Mucosa of rectum (tissue), 2 donors: ENCODE measurements at regions not wholly inside any gene's neighbourhood (a gene's known extent, or its start where the extent isn't known, plus 50 kb on each side); places are given as distances from the start of the nearest gene placed in this dataset.
"Not testable (repeated sequence)": the region's sequence is repeated elsewhere in the genome, so short reads cannot be mapped to it uniquely, and the experiment has no call there.

Source experiments
- H3K27ac ChIP-seq, 2 donors: one replicate each; pipeline ENCODE4 v1.7.0; 2013; ENCODE audit warnings: inconsistent platforms in 2 of 2, low read depth in 2 of 2, low read length in 2 of 2
- H3K27me3 ChIP-seq, 2 donors: one replicate each; pipeline ENCODE4 v1.7.0; 2013; ENCODE audit warnings: low read length in 2 of 2; ENCODE audit not compliant: control insufficient read depth in 2 of 2, insufficient read depth in 2 of 2
- H3K36me3 ChIP-seq, 2 donors: one replicate each; pipeline ENCODE4 v1.7.0; 2013; ENCODE audit warnings: low read length in 2 of 2; ENCODE audit not compliant: control insufficient read depth in 2 of 2, insufficient read depth in 2 of 2
- H3K4me1 ChIP-seq, 2 donors: one replicate each; pipeline ENCODE4 v1.7.0; 2013; ENCODE audit warnings: low read length in 2 of 2, mild to moderate bottlenecking in 1 of 2; ENCODE audit not compliant: control insufficient read depth in 2 of 2, insufficient read depth in 2 of 2
- H3K4me3 ChIP-seq, 2 donors: one replicate each; pipeline ENCODE4 v1.7.0; 2013; ENCODE audit warnings: low read length in 2 of 2
- H3K9ac ChIP-seq, 2 donors: one replicate each; pipeline ENCODE4 v1.7.0; 2013; ENCODE audit warnings: low read length in 2 of 2, low read depth in 1 of 2, mild to moderate bottlenecking in 1 of 2
- H3K9me3 ChIP-seq, 2 donors: one replicate each; pipeline ENCODE4 v1.7.0; 2013; ENCODE audit warnings: low read length in 2 of 2; ENCODE audit not compliant: control insufficient read depth in 2 of 2
- donor health status: healthy.
- donor health status: Normal muscosa, but diverticular disease.

DNA sequence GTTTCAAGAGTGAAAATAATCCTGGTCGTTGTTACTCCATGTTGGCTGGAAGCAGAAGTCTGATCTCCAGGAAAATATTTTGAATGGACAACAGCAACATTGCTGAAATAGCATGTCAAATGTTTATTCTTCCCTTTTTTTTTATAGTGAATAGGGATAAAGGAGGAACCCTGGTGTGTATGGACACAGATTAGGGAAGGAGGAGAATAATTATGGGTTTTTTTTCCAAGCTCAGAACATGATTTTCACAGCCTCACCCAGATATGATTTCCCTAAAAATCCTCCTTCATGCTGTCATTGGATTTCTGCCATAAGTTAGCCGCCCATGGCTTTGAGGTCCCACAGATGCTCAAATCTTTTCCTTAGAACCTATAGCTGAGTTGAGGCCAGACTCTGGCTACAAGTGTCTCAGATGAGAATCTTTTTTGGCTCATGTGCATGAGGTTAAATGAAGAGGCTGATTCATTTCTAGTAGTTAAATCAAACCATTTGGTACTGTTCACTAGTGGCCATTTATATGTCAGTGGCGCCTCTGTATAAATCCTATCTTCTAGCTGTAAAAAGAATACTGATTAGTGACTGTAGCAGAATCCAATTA lies 65.5 kb upstream of the LIFR start:
- no peaks in the 10 kb centered on the region for H3K4me1 ChIP-seq
- no peaks in the 10 kb centered on the region for H3K27me3 ChIP-seq
- no peak overlapping the region for H3K9ac ChIP-seq
- peaks cover 0 to 9% of the 10 kb centered on the region in 2 donors for H3K9me3 ChIP-seq
- no peak overlapping the region for H3K4me3 ChIP-seq
- H3K27ac ChIP-seq = no peak overlapping the region
- H3K36me3 ChIP-seq = no peaks in the 10 kb centered on the region

DNA sequence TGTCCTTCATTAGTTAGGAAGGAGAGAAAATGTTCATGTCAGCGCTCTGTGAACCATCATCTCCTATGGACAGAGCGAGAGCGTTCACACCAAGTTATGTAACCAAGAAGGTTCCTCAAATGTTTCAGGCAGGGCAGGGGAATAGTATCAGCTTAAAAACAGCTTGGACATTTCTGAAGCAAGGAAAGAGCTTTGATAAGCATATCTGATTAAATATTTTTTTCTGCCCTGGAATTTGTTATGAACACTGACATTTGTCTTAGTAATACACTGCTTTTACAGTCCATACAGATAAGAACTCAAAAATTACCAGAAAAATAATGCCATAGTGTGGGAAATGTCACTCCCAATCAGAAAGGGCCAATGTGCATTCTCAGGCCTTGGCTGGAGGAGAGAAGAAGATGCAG lies 66.3 kb upstream of the LIFR start:
- peaks cover 0 to 9% of the 10 kb centered on the region in 2 donors for H3K9me3 ChIP-seq
- no peak overlapping the region for H3K27ac ChIP-seq
- no peak overlapping the region for H3K9ac ChIP-seq
- H3K4me3 ChIP-seq = no peak overlapping the region
- no peaks in the 10 kb centered on the region for H3K27me3 ChIP-seq
- H3K36me3 ChIP-seq = no peaks in the 10 kb centered on the region
- H3K4me1 ChIP-seq = no peaks in the 10 kb centered on the region

DNA sequence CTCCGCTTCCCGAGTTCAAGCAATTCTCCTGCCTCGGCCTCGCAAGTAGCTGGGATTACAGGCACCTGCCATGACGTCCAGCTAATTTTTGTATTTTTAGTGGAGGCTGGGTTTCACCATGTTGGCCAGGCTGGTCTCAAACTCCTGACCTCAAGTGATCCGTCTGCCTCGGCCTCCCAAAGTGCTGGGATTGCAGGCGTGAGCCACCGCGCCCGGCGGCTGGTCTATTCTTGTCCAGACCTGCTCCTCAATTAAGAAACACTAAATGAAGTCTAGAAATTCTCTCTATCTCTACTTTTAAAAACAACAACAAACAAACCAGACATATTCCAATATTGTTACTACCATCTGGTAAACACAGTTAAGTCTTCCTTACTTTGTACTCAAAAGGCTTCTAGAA lies 68.1 kb upstream of the LIFR start:
- not testable (repeated sequence) for H3K27me3 ChIP-seq, H3K36me3 ChIP-seq, H3K4me1 ChIP-seq, H3K9me3 ChIP-seq, H3K9ac ChIP-seq, H3K27ac ChIP-seq, H3K4me3 ChIP-seq

DNA sequence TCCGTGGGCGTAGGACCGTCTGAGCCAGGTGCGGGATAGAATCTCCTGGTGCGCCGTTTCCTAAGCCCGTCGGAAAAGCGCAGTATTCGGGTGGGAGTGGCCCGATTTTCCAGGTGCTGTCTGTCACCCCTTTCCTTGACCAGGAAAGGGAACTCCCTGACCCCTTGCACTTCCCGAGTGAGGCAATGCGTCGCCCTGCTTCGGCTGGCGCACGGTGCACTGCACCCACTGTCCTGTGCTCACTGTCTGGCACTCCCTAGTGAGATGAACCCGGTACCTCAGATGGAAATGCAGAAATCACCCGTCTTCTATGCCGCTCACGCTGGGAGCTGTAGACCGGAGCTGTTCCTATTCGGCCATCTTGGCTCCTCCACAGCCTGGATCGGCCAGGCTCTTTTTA lies 74.9 kb upstream of the LIFR start:
- H3K4me3 ChIP-seq, H3K4me1 ChIP-seq, H3K27ac ChIP-seq, H3K9me3 ChIP-seq, H3K27me3 ChIP-seq, H3K36me3 ChIP-seq, H3K9ac ChIP-seq: not testable (repeated sequence)

DNA sequence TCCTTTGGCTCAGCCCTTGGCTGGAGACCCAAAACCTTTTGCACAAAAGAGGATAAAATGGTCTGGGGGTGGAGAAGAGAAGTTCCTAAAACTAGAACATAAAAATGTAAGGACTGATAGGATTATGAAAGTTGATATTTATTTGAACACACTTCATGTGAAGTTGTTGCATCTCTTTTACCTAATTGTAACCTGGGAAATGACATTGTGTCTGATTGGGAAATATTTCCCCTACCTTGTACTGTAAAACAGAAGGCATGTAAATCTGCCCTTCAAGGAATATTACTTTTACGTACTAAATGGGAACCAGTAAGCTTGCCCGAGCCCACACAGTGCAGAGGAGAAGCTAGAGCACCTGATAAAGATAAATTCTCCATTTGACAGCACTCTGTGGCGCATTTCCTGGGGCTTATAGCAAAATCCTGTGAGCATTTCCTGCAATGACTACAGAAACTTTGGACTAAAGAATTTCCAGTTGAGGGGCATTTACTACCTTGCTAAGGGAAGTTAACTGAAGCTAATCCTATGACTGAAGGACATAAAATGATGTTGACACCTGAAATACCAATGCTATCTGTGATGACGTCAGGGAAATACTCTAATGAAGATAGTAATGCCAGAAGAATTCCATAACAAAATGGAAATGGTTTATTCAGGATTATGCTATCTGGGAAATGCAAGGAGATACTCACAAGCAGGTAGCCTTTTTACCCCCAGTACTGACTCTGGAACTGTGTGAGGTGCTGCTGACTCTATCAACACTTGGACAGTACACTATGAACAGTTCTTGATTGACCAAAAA lies 78.3 kb upstream of the LIFR start:
- Histone ChIP-seq H3K27ac (no peak overlapping the region), H3K36me3 (no peaks in the 10 kb centered on the region), H3K9me3 (no peaks in the 10 kb centered on the region), H3K4me1 (no peaks in the 10 kb centered on the region), H3K27me3 (no peaks in the 10 kb centered on the region), H3K9ac (no peak overlapping the region), H3K4me3 (no peak overlapping the region)

DNA sequence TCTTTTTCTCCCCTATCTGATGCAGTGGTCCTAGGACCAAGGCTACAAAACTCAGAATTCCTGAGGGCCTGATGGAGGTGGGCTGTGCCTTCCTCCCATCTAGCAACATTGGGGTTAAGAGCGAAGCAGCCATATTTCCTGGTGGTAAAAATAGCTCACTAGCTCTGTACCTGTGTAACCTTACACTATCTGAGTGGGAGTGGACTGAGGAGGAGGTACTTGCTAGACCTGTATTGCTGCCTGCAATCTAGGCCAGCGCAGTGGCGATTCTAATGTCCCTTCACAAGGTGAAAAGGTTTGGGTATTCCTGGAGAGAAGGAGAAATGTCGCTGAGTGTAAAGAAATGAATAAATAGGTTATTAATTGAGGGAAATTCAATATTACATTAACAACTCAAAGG lies 80.2 kb upstream of the LIFR start:
- H3K4me1 ChIP-seq = no peaks in the 10 kb centered on the region
- H3K36me3 ChIP-seq = no peaks in the 10 kb centered on the region
- no peak overlapping the region for H3K27ac ChIP-seq
- no peak overlapping the region for H3K4me3 ChIP-seq
- H3K9ac ChIP-seq = no peak overlapping the region
- no peaks in the 10 kb centered on the region for H3K9me3 ChIP-seq
- no peaks in the 10 kb centered on the region for H3K27me3 ChIP-seq

DNA sequence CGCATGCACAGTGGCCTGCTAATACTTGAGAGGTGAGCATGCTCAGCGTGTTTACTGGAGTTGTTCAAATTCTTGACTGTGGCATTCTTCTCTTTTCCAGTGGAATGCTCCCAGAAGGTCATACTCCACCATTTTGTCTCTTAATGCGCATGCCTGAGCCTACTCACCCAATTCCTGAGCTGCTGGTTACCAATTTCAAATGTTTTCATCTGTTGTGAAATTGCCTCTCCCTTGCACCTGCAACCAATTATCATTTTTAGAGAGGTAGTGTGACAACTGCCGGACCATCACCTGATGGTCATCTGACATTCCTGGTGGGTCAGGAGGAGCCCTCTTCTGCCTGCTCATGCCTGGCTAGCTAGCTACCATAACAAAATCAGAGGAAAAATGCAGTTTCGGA lies 82.2 kb upstream of the LIFR start:
- Histone ChIP-seq H3K4me3 (no peak overlapping the region), H3K36me3 (no peaks in the 10 kb centered on the region), H3K4me1 (no peaks in the 10 kb centered on the region), H3K27ac (no peak overlapping the region), H3K27me3 (no peaks in the 10 kb centered on the region), H3K9me3 (no peaks in the 10 kb centered on the region), H3K9ac (no peak overlapping the region)

DNA sequence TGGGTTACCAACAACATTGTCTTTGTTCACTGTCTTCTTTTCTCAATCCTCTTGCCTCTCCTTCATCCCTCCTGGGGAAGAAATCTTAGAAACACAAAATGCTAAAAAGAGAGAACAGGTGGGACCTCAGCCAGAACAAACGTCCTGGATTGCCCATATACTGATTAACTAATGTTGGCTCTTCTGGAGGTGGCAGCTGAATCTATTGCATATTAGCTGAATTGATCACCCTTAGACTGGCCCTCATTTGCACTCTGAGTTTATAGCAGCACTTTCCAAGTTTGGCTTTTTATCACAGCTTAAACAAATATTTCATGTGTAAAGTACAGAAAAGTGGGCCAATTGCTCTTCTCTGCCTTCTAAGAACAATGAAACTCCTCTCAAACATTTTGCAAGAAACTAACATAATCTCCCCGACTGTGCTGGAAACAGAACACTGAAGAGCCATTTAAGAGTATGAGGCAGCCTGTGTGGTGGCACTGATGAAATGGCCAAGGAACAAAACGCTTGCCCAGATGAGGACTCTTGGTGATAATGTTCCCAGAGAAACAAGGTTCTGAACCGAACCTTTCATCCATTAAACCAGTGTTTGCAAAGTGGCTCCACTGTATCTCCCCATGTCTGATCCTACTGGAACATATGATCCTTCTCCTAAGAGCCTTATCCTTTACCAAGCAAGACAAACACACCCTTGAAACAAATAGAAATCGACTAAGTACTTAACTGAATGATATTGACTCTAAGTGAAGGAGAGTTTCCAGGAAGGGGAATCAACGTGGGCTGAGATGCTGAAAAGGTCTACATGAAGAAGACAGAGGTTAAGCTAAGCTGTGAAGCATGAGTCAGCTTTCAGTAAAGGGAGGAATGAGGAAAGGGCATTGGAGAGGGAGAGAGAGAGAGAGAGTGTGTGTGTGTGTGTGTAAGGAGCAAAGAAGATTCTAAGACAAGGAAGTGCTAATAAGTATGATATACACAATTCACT lies 83.2 kb upstream of the LIFR start:
- H3K4me3 ChIP-seq = no peak overlapping the region
- H3K27me3 ChIP-seq = no peaks in the 10 kb centered on the region
- no peaks in the 10 kb centered on the region for H3K36me3 ChIP-seq
- H3K9ac ChIP-seq = no peak overlapping the region
- H3K9me3 ChIP-seq = no peaks in the 10 kb centered on the region
- H3K27ac ChIP-seq = no peak overlapping the region
- H3K4me1 ChIP-seq = no peaks in the 10 kb centered on the region

DNA sequence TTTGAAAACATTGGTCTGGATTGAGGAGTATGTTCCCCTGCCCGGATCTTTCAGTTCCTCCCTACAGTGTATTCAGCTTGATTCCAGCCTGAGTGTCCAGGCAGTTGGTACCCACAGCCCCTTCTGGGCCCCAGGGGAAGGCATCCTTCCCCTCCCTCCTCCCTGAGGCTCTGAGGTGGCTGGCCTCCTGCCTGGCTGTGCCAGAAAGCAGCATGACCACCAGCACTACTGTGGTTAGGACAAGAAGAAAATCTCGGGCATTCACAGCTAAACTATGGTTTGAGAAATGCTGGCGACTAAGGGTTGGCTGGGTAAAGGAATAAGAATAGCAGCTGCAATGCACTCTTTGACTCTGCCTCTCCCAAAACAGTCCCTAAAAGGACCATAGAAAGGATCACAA lies 84.6 kb upstream of the LIFR start:
- Histone ChIP-seq H3K4me3 (no peak overlapping the region), H3K4me1 (no peaks in the 10 kb centered on the region), H3K27me3 (no peaks in the 10 kb centered on the region), H3K9ac (no peak overlapping the region), H3K9me3 (no peaks in the 10 kb centered on the region), H3K27ac (no peak overlapping the region), H3K36me3 (no peaks in the 10 kb centered on the region)
